HFF-Myc (cell line): ENCODE measurements at regions not wholly inside any gene's neighbourhood (a gene's known extent, or its start where the extent isn't known, plus 50 kb on each side); places are given as distances from the start of the nearest gene placed in this dataset.

Source experiments
- DNase-seq: peaks from one replicate; pipeline ENCODE4 v3.0.0-alpha.2; 2011; ENCODE audit warnings: low read depth; ENCODE audit errors: extremely low read depth
- H3K4me3 ChIP-seq: replicated peaks from 2 replicates; pipeline ENCODE4 v1.5.1; 2011; ENCODE audit warnings: low read depth, mild to moderate bottlenecking, control low read depth, low read length
- CTCF ChIP-seq: IDR thresholded peaks from 2 replicates; pipeline ENCODE4 v1.5.1; 2012; ENCODE audit warnings: mild to moderate bottlenecking, low read depth, low read length, control low read depth; ENCODE audit errors: missing control alignments

- no peak for DNase-seq
- no peak overlapping the region for H3K4me3 ChIP-seq
- no peak for TF ChIP-seq CTCF
Observed at GRCh38 chr4:41437111-41437536, 100.8 kb upstream of the LIMCH1 start.

- DNase-seq = no peak
- no peak for TF ChIP-seq CTCF
- no peak overlapping the region for H3K4me3 ChIP-seq
Observed at GRCh38 chr4:41438931-41439297, 99.0 kb upstream of the LIMCH1 start.

- no peak for TF ChIP-seq CTCF
- no peak for DNase-seq
- H3K4me3 ChIP-seq = no peak overlapping the region
Observed at GRCh38 chr4:41442810-41443209, 95.1 kb upstream of the LIMCH1 start.

- TF ChIP-seq CTCF = no peak
- DNase-seq = no peak
- H3K4me3 ChIP-seq = no peak overlapping the region
Observed at GRCh38 chr4:41443340-41444079, 94.4 kb upstream of the LIMCH1 start.

DNA sequence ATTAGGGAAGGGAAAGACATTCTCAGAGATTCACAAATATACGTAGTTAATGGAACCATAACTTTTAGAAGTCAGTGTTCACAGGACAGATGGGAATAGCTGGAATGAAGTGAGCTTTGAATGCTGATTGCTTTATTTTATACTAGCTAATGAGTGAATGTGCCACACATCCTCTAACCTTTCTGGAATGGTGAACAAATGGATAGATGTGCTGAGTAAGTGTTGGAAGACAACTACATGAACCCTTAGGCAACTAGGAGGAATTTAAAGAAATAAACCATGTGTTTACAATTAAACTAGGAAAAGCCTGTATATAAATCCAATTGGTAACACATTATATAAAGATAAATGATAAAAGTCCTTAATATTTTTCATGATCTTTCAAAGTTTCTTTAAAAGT lies 91.6 kb upstream of the LIMCH1 start:
- no peak overlapping the region for H3K4me3 ChIP-seq
- TF ChIP-seq CTCF = no peak
- DNase-seq = no peak

- DNase-seq = no peak
- H3K4me3 ChIP-seq = no peak overlapping the region
- TF ChIP-seq CTCF = no peak
Observed at GRCh38 chr4:41446981-41447725, 90.8 kb upstream of the LIMCH1 start.

GRCh38 chr4:41448934-41449333 lies 89.0 kb upstream of the LIMCH1 start:
- TF ChIP-seq CTCF = no peak
- no peak overlapping the region for H3K4me3 ChIP-seq
- DNase-seq = peak; percentile 27
